Right ventricle myocardium superior (tissue), 1 donor: ENCODE measurements at regions not wholly inside any gene's neighbourhood (a gene's known extent, or its start where the extent isn't known, plus 50 kb on each side); places are given as distances from the start of the nearest gene placed in this dataset.

Source experiments
- ATAC-seq: fragments of 200-7000 bp; cut with Tn5 transposase; one replicate; pipeline ENCODE4 v1.9.1; 2020; ENCODE audit warnings: mild to moderate bottlenecking; ENCODE audit not compliant: poor library complexity
- DNase-seq: peaks from one replicate; pipeline ENCODE4 v3.0.0-alpha.2; 2020
- intact Hi-C: fragments of 100-400 bp; cut with DNase I; formaldehyde crosslinking; loops from one replicate; pipeline ENCODE4 v1.11.2; 2022
- donor health status: DM: no; HTN: yes; CAD: no; lungs with severe emphysema.

DNA sequence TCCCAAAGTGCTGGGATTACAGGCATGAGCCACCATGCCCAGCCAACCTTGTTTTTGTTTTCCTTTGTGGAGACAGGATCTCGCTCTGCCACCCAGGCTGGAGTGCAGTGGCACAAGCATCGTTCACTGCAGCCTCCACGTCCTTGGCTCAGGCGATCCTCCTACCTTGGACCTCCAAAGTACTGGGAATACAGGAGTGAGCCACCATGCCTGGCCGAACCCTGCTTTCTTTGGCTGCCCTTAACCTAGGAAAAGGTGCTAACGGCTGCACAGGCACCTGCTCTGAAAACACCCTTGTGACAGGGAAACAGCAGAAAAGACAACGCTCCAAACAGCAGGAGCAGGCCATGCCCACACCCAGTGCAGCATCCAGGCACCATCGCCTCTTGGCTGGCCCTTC lies 71.9 kb downstream of the OAT start:
- ATAC-seq: no peak
- intact Hi-C loops: no loop called here
- DNase-seq: no peak

DNA sequence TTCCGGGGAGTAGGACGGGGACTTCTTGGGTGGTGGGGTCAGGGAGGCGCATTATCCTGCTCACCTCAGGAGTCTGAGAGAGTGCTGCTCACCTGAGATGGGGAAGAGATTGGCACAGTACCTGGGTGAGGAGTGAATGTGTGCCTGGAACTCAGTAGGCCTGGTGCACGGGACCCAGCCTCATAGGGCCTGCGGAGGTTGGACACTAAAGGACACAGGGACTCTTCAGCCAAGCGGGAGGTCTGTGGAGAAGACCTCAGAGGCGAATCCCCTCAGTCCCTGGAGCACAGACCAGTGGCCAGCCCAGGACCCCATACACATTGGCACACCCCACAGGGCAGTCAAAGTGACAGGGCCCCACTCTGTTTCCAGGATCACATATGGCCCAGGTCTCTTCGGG lies 73.2 kb downstream of the OAT start:
- intact Hi-C loops: no loop called here
- ATAC-seq (no peak), DNase-seq (no peak)

DNA sequence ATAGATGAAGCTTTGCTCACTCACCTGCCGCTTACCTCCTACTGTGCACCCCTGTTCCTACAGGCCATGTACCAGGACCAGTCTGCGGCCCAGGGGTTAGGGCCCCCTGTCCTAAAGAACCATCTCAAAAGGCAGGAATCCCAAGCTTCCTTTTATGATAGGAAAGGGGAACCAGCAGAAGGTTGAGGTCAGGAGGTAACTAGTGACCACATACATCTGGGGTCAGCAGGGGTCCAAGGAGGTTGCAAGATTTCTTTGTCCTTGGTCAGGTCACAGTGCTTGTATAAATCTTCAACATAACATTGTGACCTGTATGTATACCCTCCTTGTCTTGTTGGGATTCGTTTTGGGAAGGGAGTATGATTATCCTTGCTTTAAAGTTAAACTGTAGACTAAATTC lies 73.8 kb downstream of the OAT start:
- DNase-seq (no peak), ATAC-seq (no peak)
- intact Hi-C loops: no loop called here

DNA sequence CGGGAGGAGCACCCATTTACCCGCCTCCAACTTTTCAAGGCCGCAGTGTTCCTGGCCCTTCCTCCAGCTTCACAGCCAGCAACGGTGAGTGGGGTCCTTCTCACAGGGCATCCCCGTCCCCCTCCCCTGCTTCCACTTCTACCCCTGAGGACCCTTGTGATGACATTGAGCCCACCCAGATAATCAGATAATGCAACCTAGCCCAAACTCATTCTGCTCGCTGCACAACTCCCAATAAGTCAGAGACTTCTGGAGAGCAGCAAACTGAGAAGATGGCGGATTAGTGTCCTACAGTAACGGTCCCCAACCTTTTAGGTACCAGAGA lies 74.5 kb downstream of the OAT start:
- no peak for ATAC-seq
- intact Hi-C loops: no loop called here

DNA sequence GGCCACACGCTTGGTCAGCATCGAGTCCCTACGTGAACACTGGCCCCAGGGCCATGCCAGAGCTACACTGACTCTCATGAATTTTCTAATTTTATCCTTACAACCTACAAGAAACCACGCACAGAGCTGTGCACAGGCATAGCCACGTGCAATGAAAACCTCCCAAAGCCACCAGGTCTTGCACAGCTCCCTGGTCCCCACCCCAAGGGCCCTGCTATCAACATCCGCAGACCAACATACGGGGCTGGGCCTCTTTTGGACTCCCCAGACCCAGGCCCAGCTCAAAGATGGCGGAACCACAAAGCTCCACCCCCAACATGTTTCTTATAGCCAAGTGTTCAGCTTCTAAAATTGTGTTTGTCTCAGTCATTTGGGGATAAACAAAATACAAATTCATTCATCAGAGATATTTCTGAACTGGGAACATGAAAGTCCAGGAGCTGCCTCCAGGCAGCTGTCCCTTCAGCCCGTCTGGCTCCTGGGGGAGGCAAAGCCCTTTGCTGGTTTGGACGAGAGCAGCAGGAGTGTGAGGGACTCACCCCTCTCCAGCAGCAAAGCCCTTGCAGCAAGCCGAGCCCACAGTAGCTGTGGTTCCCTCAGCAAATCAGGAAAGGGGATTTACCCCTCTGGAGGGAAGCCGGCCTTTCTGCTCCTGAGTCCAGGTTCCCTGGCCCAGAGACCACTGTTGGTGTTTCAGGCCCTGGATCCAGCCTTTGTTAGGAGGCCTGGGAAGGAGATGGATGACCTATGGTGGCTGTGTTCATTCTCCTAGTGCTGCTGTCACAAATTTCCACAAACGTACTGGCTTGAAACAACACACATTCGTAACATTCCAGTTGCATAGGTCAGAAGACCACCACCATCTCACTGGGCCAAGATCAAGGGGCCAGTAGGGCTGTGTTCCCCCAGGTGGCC lies 75.1 kb downstream of the OAT start:
- ATAC-seq (no peak), DNase-seq (no peak)
- intact Hi-C loops: no loop called here

More for the DNA sequence above, 74.5 kb downstream of the OAT start:
- no peak for DNase-seq

DNA sequence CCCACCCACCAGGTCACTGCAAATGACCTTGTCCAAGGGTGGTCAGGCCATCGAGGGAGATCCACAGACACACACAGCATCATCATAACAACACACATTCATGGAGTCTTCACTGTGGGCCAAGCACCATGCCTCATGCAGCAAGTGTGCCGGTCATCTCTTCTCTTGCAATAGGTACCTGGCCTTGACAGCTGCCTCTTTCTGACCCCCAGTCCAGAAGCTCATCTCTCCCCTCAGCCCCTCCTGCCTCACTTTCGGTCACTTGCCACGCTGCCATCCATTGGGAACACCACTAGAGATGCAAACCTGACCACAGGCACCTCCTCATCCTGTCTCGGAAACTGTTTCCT lies 75.9 kb downstream of the OAT start:
- intact Hi-C loops: no loop called here
- DNase-seq (no peak), ATAC-seq (no peak)

DNA sequence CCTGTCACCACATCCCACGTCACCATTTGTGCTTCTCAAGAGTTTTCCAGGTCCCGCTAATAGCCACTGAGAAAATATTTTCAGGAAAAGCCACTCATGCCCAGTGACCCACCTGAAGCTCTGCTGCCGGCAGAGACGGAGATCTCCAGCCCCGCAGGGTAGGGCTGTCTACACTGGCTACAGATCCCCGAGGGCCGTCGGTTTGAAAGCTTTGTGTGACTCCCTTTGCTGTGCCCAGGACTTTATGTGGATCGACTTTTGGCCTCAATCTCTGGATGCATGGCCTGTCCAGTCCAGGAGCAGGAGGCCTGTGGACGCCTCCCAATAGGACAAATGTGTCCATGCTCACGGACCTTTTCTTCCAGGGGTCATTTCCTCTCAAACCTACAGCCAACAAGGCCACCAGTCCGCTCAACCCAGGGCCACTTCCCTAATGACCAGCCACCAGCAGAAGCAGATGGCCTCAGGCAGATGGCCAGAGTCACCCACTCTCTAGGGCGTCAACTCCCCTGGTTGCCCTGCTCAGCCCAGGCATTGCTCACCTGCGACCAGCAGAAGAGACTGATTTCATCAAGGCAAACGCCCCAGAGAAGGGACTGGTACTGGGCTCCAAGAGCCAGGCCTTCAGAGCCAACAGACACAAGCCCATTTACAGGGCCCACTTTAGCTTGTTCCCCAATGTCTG lies 76.4 kb downstream of the OAT start:
- ATAC-seq (no peak), DNase-seq (no peak)
- intact Hi-C loops: no loop called here

DNA sequence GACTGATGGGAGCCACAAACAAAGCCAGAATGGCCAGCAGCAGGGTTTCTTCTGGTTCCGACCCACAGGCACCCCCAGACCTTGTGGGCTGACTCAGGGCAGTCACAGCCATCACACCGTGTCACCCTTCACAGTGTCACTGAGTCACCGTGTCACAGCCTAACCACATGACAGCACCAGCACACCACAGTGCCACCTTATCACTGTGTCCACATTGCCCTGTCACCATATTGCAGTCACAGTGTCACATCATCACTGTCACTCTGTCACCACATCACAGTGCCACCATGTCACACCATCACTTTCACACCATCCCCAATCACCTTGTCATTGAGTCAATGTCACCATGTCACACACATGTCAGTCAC lies 77.0 kb downstream of the OAT start:
- DNase-seq (no peak), ATAC-seq (peak; percentile 22)
- intact Hi-C loops: no loop called here

DNA sequence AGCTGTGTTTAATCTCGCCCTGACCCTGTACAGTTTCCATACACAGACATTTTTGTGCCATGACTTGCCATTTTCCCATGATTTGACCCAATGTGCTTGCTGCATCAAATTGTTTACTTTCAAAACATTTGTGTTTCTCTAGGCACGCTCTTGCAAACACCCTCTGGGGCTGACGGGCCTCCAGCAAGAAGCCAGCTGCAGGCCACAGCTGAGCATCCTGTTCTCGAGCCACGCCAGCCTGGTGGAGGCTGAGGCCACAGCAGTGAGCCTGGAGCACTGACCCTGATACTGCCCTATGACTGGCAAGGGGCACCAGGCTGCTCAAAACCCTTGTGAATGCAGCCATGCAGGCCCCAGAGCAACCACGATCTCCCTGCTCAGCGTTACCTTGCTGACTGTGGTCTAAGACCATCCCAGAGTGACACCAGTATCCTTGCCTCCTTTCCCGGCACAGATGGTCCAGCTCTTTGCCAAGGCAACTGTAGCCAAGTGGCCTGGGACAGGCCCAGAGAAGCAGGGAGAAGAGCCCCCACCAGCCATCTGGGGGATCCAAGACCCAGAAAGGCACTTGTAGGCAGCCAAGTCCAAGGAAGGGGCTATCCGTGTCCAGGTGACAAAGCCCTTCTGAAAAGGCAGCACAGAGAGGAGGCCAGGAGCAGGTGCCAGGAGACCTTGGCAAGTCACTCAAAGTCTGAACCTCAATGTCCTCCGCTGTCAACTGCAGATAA lies 78.5 kb downstream of the OAT start:
- intact Hi-C loops: no loop called here
- ATAC-seq: no peak
- no peak for DNase-seq

DNA sequence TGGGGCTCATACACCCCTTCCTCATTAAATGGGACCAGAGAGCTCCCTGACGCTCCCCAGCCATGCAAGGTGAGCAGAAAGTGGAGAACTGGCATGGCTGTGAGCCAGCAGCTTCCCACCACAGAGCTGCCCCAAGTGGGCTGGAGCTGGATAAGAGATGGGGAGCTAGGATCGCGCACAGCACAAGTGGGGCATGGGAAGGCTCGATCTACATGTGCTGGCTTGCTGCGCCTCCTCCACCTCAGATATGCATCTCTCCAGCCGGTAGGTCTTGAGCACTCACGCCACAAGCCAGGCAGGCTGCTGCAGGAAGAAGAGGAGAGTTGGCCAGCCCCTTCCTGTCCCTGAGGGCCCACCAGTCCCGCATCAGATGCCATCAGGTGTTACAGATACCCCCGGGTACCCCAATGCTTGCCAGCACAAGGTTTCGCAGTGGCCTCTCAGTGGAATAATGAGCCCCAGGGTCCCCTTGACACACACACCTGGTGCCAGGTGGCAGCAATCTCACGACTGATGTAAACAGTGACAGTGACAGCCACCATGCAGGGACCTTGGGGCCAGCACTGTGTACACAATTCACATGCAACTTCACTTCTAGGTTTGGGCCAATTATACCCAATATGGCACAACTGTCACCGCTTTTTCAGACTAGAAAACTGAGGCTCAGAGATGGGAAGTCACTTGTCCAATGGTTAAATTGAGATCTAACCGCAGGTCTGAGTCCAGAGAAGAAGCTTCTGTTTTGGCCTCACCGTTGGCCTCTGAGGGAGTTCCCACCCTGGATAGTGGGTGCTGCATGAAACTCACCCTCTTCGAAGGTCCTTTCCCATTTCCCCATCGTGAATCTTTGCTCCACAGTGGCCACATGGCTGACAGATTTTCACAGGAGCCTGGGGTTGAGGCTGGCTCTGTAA lies 79.3 kb downstream of the OAT start:
- no peak for ATAC-seq
- no peak for DNase-seq
- intact Hi-C loops: no loop called here

DNA sequence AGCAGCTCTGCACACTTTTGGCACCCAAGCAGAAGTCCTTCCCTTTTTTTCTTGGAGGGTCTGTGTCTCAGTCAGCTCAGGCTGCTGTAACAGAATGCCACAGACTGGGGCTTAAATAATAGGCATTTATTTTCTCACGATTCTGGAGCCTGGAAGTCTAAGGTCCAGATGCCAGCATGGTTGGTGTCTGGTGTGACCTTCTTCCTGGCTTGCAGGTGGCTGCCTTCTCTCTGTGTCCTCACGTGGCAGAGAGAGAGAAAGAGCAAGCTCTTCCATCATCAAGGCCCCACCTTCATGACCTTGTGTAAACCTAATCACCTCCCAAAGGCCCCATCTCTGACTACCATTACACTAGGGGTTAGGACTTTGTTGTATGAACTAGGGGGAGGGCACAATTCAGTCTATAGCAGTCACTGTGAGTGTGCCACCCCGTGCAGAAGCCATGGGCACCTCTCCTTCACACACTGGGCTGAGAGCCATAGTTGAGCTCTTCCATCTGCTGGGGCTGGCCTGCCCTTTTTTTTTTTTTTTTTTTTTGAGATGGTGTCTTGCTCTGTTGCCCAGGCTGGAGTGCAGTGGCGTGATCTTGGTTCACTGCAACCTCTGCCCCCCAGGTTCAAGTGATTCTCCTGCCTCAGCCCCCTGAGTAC lies 80.3 kb downstream of the OAT start:
- intact Hi-C loops: no loop called here
- no peak for ATAC-seq
- DNase-seq: no peak

DNA sequence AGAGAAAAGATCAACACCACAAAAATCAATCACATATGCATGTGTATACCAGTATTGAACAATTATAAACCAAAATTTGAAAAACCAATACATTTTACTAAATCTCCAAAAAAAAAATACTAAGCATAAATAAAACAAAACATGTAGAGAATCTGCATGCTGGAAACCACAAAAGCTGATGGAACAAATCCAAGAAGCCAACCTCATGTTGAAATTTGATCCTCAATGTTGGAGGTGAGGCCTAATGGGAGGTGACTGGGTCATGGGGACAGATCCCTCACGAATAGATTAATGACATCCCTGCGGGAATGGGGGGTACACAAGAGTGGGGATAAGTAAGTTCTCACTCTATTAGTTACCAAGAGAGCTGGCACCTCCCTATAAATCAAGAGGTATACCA lies 82.5 kb downstream of the OAT start:
- no peak for DNase-seq
- intact Hi-C loops: no loop called here
- no peak for ATAC-seq

DNA sequence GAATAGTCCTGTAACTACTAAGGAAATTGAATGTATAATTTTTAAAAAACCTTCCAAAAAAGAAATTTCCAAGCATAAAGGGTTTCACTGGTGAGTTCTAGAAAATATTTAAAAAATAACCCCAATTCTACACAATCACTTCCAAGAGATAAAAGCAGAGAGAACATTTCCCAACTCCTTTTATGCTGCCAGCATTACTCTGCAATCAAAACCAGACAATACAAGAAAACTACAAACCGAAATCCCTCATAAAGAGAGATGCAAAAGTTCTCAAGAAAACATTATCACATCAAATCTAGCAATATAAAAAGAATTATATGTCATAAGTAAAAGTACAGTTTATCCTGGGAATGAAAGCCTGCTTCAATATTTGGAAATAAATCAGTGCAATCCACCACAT lies 84.8 kb downstream of the OAT start:
- intact Hi-C loops: no loop called here
- no peak for ATAC-seq
- DNase-seq: no peak

DNA sequence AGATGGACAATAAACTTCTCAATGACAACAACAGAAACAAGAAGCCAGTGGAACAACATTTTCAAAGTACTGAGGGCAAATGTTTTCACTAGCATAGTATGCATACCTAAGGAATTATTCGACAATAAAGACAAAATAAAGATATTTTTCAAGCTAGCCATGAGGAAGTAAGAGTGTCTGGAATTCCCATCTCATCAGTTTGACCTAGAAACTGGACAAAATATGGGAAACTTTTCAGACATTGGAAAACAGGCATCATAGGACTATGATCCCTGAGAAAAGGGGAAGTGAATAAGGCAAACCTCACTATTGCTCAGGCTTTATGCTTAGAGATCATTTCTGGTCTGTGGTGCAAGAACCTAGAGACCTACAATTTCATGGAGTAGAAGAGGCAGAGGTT lies 86.3 kb downstream of the OAT start:
- no peak for DNase-seq
- no peak for ATAC-seq
- intact Hi-C loops: no loop called here

DNA sequence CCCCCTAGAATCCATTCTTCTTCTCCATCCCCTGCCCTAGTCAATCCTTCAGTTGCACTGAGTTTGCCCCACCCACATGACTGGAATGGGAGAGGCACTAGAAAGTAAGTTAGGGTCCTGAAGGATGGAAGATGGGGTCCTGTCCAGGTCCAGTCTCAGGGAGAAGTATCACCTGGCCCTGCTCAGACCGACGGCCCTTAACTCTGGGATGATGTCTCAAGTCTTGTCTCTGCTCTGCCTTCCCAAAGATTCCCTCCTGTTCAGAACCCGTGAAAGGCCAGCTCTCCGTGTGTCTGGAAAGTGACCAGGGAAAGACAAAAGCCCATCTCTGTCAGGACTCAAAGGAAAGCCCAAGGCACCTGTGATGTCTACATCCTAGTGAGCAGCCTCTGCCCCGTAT lies 88.8 kb downstream of the OAT start:
- no peak for DNase-seq
- ATAC-seq: no peak
- intact Hi-C loops: no loop called here

DNA sequence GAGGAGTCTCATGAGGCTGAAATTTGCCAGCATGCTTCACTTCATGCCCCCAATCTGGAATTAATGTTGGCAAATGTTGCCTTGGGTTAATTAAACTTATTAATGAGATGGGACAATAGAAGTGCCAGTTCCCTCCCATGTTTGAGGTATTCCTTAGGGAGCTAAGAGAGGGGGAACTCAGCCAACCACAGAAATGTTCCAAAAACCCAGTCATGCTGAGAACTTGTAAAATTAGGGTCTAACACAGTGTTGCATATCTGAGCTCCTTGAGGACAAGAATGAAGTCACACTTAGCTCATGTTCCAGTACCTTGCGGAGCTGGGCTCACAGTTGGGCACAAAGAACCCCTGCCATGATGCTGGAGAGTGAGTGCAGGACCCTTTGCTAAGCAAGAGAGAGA lies 89.4 kb downstream of the OAT start:
- no peak for DNase-seq
- no peak for ATAC-seq
- intact Hi-C loops: no loop called here

DNA sequence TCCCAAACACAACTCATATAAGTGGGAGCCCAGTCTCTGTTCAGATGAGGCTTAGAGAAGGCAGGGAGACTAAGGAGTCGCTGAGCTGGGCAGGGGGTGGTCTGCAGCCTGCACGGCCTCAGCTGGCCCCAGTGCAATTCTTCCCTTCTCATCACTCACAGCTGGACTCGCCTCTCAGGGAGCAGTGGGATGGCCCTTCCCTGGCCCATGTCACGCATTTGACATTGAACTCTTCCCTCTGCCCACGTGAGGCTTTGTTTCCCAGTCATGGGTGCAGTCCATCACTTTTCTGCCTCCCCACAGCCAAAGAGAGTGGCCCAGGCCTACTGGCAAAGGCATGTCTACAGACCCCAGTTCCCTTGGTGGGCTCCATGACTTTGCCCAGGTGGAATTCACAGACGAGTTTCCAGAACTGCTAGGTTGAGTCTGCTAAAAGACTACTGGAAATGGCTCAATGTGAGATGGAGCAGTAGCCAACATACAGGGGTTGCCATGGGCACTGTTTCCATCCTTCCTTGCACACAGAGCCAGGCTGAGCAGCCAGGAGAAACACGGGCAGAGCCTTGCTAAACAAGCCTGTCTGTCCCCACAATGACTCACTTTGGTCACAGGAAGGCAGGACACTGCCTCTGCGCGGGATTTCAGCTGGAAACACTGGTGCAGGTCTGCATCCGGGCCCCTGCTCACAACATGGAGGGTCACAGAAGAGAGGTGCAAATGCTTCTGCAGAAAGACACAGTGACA lies 90.1 kb downstream of the OAT start:
- ATAC-seq (no peak), DNase-seq (no peak)
- intact Hi-C loops: no loop called here

DNA sequence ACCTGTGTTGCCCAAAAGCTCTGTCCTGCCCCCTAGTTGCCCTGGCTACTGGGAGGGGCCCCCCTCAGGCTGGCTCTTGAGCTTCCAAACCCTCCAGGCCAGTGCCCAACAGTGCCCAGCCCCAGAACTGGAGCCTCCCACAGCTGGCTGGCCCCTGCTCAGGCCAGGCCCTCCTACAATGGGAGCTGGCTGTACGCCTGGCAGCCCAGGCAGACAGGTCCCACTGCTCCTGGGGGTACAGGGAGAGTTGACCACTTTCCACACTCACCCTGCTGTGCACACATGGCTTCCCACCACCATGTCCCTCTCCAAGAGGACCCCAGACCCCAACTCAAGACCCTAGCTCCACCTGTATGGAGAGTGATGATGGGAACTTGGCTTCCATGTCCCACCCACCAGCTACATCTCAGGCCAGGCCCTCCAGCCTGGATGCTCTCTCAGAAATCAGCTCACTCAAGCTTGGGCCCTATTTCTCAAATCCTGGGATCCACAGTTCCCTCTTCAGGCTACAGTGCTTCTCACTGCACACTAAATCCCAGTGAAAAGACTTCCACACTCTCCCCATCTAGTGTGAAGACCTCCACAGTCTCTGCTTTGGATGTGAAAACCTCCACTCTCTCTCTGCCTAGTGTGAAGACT lies 92.6 kb downstream of the OAT start:
- DNase-seq (no peak), ATAC-seq (no peak)
- intact Hi-C loops: no loop called here
